GM23248 (cell line): ENCODE measurements at regions not wholly inside any gene's neighbourhood (a gene's known extent, or its start where the extent isn't known, plus 50 kb on each side); places are given as distances from the start of the nearest gene placed in this dataset.

ENCODE experiments used
- DNase-seq: peaks from one replicate; pipeline ENCODE4 v3.0.0-alpha.2; 2015
- H2AFZ ChIP-seq: fragments of 200-600 bp; sonication (generic); 2 replicates; pipeline ENCODE4 v1.6.1; 2016; ENCODE audit warnings: antibody characterized with exemption
- H3F3A ChIP-seq: fragments of 200-600 bp; sonication (generic); 2 replicates; pipeline ENCODE4 v1.6.1; 2016; ENCODE audit warnings: mild to moderate bottlenecking, antibody characterized with exemption, mixed run types; ENCODE audit not compliant: insufficient read depth
- H3K27ac ChIP-seq: fragments of 200-600 bp; sonication (generic); 2 replicates; pipeline ENCODE4 v1.5.1; 2016; ENCODE audit warnings: mild to moderate bottlenecking
- H3K27me3 ChIP-seq: fragments of 200-600 bp; sonication (generic); replicated peaks from 2 replicates; pipeline ENCODE4 v1.6.1; 2016; ENCODE audit warnings: mild to moderate bottlenecking; ENCODE audit not compliant: insufficient read depth
- H3K36me3 ChIP-seq: fragments of 200-600 bp; sonication (generic); 2 replicates; pipeline ENCODE4 v1.6.1; 2016; ENCODE audit warnings: low read depth, mild to moderate bottlenecking
- H3K4me1 ChIP-seq: fragments of 200-600 bp; sonication (generic); 2 replicates; pipeline ENCODE4 v1.6.1; 2016; ENCODE audit warnings: mild to moderate bottlenecking; ENCODE audit not compliant: insufficient read depth
- H3K4me2 ChIP-seq: fragments of 200-600 bp; sonication (generic); one replicate; pipeline ENCODE4 v1.6.1; 2016; ENCODE audit warnings: mild to moderate bottlenecking; ENCODE audit not compliant: unreplicated experiment
- H3K4me3 ChIP-seq: fragments of 200-600 bp; sonication (generic); 2 replicates; pipeline ENCODE4 v1.5.1; 2016; ENCODE audit warnings: mild to moderate bottlenecking
- H3K79me2 ChIP-seq: fragments of 200-600 bp; sonication (generic); 2 replicates; pipeline ENCODE4 v1.6.1; 2016; ENCODE audit warnings: mild to moderate bottlenecking; ENCODE audit not compliant: insufficient read depth
- H3K9ac ChIP-seq: fragments of 200-600 bp; sonication (generic); 2 replicates; pipeline ENCODE4 v1.6.1; 2016; ENCODE audit warnings: mild to moderate bottlenecking
- H3K9me2 ChIP-seq: fragments of 200-600 bp; sonication (generic); 2 replicates; pipeline ENCODE4 v1.6.1; 2016; ENCODE audit warnings: mixed run types, mild to moderate bottlenecking, moderate library complexity; ENCODE audit not compliant: insufficient read depth
- H3K9me3 ChIP-seq: fragments of 200-600 bp; sonication (generic); one replicate; pipeline ENCODE4 v1.6.1; 2017; ENCODE audit warnings: low read depth
- H4K20me1 ChIP-seq: fragments of 200-600 bp; sonication (generic); 2 replicates; pipeline ENCODE4 v1.6.0; 2016; ENCODE audit not compliant: insufficient read depth
- EZH2 ChIP-seq: fragments of 200-600 bp; sonication (generic); IDR thresholded peaks from 2 replicates; pipeline ENCODE4 v1.6.1; 2018; ENCODE audit warnings: antibody characterized with exemption, mild to moderate bottlenecking; ENCODE audit not compliant: insufficient read depth, poor library complexity, severe bottlenecking
- EZH2phosphoT487 ChIP-seq: fragments of 200-600 bp; sonication (generic); IDR thresholded peaks from 2 replicates; pipeline ENCODE4 v1.6.1; 2018; ENCODE audit warnings: antibody characterized with exemption, moderate library complexity, mild to moderate bottlenecking, low read depth; ENCODE audit not compliant: insufficient read depth
- whole genome bisulfite sequencing, 2 experiments: methylation state at CpG; one replicate each; pipeline ENCODE4 v1.1.6; 2015 to 2017; ENCODE audit warnings: low lambda C conversion rate in 2 of 2, low coverage in 1 of 2; ENCODE audit errors: missing lambda C conversion rate in 2 of 2; 5-methylcytosine and 5-hydroxymethylcytosine counted together
- in situ Hi-C: fragments of 300-500 bp; cut with MboI; formaldehyde crosslinking; loops from 2 replicates; pipeline ENCODE4 v1.15.0; 2020

DNA sequence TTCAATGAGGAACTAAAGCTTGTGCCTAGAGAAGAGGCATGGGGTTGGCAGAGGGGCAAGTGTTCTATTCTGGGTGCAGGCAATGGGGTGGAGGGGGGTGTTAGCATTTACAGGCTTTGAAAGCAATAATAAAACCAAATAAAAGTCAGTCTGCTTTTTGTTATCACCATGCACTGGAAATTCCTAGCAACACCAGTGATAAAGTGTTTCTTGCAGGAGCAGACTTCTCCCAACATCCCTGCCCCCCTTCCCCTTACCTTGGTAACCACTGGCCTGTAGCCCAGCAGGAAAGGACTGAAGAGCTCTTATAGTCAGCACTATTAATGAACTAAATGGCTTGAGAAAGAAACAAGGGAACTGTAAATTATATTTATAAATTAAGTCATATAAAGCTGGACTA, 65.2 kb upstream of the SESN3 start:
- no peak overlapping the region for H3K9ac ChIP-seq
- H3K27ac ChIP-seq, result no peak overlapping the region
- no peaks in the 10 kb centered on the region for H3K36me3 ChIP-seq
- H3K79me2 ChIP-seq, result no peaks in the 10 kb centered on the region
- DNase-seq, result no peak
- H2AFZ ChIP-seq, result no peak overlapping the region
- no peaks in the 10 kb centered on the region for H3K9me3 ChIP-seq
- H3F3A ChIP-seq, result no peaks in the 10 kb centered on the region
- H3K4me1 ChIP-seq, result peaks cover 5% of the 10 kb centered on the region; the same call in 1 of the 2 replicates
- in situ Hi-C loops, result no loop called here
- no peak overlapping the region for H3K4me3 ChIP-seq
- H4K20me1 ChIP-seq, result no peaks in the 10 kb centered on the region
- no peak for TF ChIP-seq EZH2phosphoT487
- H3K4me2 ChIP-seq, result no peak overlapping the region
- H3K9me2 ChIP-seq, result no peaks in the 10 kb centered on the region
- peaks cover 12% of the 10 kb centered on the region for H3K27me3 ChIP-seq

DNA sequence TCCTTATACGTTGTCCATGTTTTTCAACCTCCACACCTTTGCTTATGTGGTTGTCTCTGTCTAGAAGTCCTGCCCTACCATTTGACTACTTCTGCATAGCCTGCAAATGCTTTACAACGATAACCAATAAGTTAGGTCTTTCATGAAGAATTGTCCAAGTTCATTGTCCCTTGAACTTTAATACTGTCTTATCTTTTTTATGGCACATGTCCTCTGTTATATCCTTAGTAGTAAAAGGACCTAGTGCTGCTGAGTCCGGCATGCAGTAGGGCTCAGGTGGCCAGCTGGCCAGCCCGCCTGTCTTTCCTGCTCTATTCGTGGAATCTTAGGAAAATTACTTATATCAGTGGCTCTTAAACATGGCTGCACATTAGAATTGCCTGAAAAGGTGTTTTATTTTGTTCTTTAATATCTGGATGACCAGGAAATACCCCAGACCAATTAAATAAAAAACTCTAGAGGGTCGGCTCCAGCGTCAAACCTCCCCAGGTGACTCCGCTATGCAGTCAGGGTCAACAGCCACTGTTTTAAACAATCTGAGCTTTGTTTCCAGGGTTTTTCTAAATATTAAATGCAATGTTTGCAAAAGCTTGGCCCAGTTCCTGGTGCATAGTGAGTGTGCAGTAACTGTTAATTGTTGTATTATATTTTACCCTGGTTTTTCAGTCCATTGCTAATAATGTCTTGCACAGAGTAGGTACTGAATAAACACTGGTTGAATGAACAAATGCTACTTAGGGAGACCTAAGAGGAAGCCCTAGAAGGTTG, 64.6 kb upstream of the SESN3 start:
- WGBS, 2 experiments, result 92 to 94% methylated on average over 8 of the region's 8 CpGs
- Histone ChIP-seq H3K79me2 (no peaks in the 10 kb centered on the region), H3K27me3 (peaks cover 8% of the 10 kb centered on the region)

DNA sequence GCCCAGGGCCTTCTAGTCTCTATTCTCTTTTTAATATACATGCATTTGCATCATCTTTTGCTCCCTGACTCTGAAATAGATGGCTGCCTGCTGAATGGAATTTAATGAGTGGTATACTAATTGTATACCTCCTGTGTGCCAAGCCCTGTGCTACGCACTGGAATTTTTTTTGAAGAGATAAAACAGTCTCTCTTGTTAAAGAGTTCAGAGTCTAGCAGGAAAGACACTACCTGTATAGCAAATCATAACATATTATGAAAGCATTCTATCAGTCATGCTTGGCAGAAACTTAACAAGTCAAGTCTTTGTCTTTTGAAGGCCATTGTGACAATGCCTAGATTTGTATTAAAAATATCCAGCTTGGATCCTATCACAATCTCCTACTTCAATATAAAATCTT, 63.7 kb upstream of the SESN3 start:
- Histone ChIP-seq H3K4me3 (no peak overlapping the region), H3K79me2 (no peaks in the 10 kb centered on the region), H3K9me2 (no peaks in the 10 kb centered on the region), H2AFZ (no peak overlapping the region), H3K4me2 (no peak overlapping the region), H3K27me3 (peaks cover 5% of the 10 kb centered on the region; the same call in 1 of the 2 replicates), H3K4me1 (peaks cover 5% of the 10 kb centered on the region; the same call in 1 of the 2 replicates), H3F3A (no peaks in the 10 kb centered on the region), H3K9ac (no peak overlapping the region), H3K9me3 (no peaks in the 10 kb centered on the region), H4K20me1 (no peaks in the 10 kb centered on the region), H3K27ac (no peak overlapping the region), H3K36me3 (no peaks in the 10 kb centered on the region)
- TF ChIP-seq EZH2 (no peak), EZH2phosphoT487 (no peak)
- in situ Hi-C loops, result no loop called here
- DNase-seq, result no peak
- 78 to 88% methylated on average over 1 of the region's 1 CpG for WGBS, 2 experiments

More for the DNA sequence above, 64.6 kb upstream of the SESN3 start:
- no peaks in the 10 kb centered on the region for H3K9me2 ChIP-seq
- no peaks in the 10 kb centered on the region for H4K20me1 ChIP-seq
- H3K4me1 ChIP-seq, result peaks cover 5% of the 10 kb centered on the region; the same call in 1 of the 2 replicates
- H3K27ac ChIP-seq, result no peak overlapping the region
- DNase-seq, result no peak
- no peak overlapping the region for H3K4me2 ChIP-seq
- in situ Hi-C loops, result no loop called here
- no peak overlapping the region for H3K9ac ChIP-seq
- H3K9me3 ChIP-seq, result no peaks in the 10 kb centered on the region
- no peaks in the 10 kb centered on the region for H3K36me3 ChIP-seq
- H3F3A ChIP-seq, result no peaks in the 10 kb centered on the region
- H2AFZ ChIP-seq, result no peak overlapping the region
- TF ChIP-seq EZH2phosphoT487 (no peak), EZH2 (no peak)
- no peak overlapping the region for H3K4me3 ChIP-seq

DNA sequence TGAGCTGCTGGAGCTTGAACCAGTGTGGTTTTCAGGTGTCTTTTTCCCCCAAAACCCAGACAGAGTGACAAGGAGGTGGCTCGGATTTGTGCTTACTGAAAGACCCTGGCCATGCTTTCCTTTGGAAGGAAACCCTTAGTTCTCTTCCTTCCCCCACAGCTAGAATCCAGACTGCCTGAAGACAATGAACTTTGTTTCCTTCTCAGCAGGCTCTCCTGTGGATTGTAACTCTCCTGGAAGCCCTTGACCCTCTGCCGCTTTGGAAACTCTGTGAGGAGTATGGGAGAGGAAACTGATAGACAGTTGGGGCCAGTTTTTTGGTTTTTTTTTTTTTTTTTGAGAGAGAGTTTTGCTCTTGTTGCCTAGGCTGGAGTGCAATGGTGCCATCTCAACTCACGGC, 62.1 kb upstream of the SESN3 start:
- H3K4me2 ChIP-seq, result no peak overlapping the region
- H3K9me3 ChIP-seq, result no peaks in the 10 kb centered on the region
- H3K9ac ChIP-seq, result no peak overlapping the region
- no peaks in the 10 kb centered on the region; the same call in 1 of the 2 replicates for H3K4me1 ChIP-seq
- peaks cover 5% of the 10 kb centered on the region; the same call in 1 of the 2 replicates for H3K27me3 ChIP-seq
- no peak overlapping the region for H3K27ac ChIP-seq
- H3K4me3 ChIP-seq, result no peak overlapping the region
- 72 to 77% methylated on average over 3 of the region's 3 CpGs for WGBS, 2 experiments
- no peak for DNase-seq
- no peaks in the 10 kb centered on the region for H3K79me2 ChIP-seq
- no peaks in the 10 kb centered on the region for H3K36me3 ChIP-seq
- no peak overlapping the region for H2AFZ ChIP-seq
- H3K9me2 ChIP-seq, result no peaks in the 10 kb centered on the region
- TF ChIP-seq EZH2 (no peak), EZH2phosphoT487 (no peak)
- in situ Hi-C loops, result no loop called here
- no peaks in the 10 kb centered on the region for H3F3A ChIP-seq
- no peaks in the 10 kb centered on the region for H4K20me1 ChIP-seq

DNA sequence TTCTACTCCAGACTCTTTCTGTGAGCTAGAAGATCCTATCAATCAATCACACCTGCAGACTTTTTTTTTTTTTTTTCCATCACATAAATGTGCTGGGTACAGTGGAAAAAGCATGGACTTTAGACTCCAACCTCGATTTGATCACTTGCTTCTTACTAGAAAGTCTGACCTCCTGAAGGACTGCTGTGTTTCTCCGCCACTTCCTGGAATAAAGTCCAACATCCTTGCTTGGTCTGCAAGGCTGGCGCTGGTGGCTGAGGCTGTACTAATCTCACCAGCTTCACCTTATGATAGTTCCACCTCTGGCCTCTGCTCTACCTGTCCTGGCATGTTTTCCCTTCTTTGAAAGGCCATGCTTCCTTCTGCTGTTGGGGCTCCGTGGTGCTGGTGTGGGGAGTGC, 60.9 kb upstream of the SESN3 start:
- WGBS, 2 experiments, result 63 to 71% methylated on average over 4 of the region's 4 CpGs
- TF ChIP-seq EZH2 (no peak), EZH2phosphoT487 (no peak)
- in situ Hi-C loops, result no loop called here

More for the DNA sequence above, 60.9 kb upstream of the SESN3 start:
- Histone ChIP-seq H4K20me1 (no peaks in the 10 kb centered on the region), H3K4me3 (no peak overlapping the region), H3K9ac (no peak overlapping the region), H3K27ac (no peak overlapping the region), H3K9me3 (no peaks in the 10 kb centered on the region), H3K36me3 (no peaks in the 10 kb centered on the region), H3K27me3 (peaks cover 5% of the 10 kb centered on the region; the same call in 1 of the 2 replicates), H3K4me1 (no peaks in the 10 kb centered on the region; the same call in 1 of the 2 replicates), H2AFZ (no peak overlapping the region), H3K79me2 (no peaks in the 10 kb centered on the region), H3K4me2 (no peak overlapping the region), H3F3A (no peaks in the 10 kb centered on the region), H3K9me2 (no peaks in the 10 kb centered on the region)
- DNase-seq, result no peak
